ENCODE measurements at regions not wholly inside any gene's neighbourhood (a gene's known extent, or its start where the extent isn't known, plus 50 kb on each side); places are given as distances from the start of the nearest gene placed in this dataset.

- no peak for TF ChIP-seq POLR2A (IDR thresholded peaks at IDR 0.05)
- TF ChIP-seq, protein P1, sequence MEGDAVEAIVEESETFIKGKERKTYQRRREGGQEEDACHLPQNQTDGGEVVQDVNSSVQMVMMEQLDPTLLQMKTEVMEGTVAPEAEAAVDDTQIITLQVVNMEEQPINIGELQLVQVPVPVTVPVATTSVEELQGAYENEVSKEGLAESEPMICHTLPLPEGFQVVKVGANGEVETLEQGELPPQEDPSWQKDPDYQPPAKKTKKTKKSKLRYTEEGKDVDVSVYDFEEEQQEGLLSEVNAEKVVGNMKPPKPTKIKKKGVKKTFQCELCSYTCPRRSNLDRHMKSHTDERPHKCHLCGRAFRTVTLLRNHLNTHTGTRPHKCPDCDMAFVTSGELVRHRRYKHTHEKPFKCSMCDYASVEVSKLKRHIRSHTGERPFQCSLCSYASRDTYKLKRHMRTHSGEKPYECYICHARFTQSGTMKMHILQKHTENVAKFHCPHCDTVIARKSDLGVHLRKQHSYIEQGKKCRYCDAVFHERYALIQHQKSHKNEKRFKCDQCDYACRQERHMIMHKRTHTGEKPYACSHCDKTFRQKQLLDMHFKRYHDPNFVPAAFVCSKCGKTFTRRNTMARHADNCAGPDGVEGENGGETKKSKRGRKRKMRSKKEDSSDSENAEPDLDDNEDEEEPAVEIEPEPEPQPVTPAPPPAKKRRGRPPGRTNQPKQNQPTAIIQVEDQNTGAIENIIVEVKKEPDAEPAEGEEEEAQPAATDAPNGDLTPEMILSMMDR (IDR thresholded peaks at IDR 0.05 in 4 of 5, conservative IDR thresholded peaks at IDR 0.05 in 1 of 5), result no peak
Observed at GRCh38 chr16:85199069-85199725, 86.9 kb upstream of the CIBAR2 start.
